ENCODE measurements at regions not wholly inside any gene's neighbourhood (a gene's known extent, or its start where the extent isn't known, plus 50 kb on each side); places are given as distances from the start of the nearest gene placed in this dataset.
"Not testable (repeated sequence)": the region's sequence is repeated elsewhere in the genome, so short reads cannot be mapped to it uniquely, and the experiment has no call there.

- H3K79me2 ChIP-seq (ENCODE audit: low read depth); H3K9me3 ChIP-seq (ENCODE audit: insufficient read depth, low read depth); POLR2A ChIA-PET (ENCODE audit: unreplicated experiment); H3K4me3 ChIP-seq; H3K9me2 ChIP-seq (ENCODE audit: insufficient read depth); H3K4me2 ChIP-seq; H3K4me1 ChIP-seq (replicated peaks; ENCODE audit: insufficient read depth); H3F3A ChIP-seq (ENCODE audit: insufficient read depth, low read depth); H3K27ac ChIP-seq; H4K20me1 ChIP-seq (ENCODE audit: insufficient read depth); DNase-seq; BruUV-seq (replicated peaks); H2AFZ ChIP-seq; H3K36me3 ChIP-seq (ENCODE audit: low read depth); H3K27me3 ChIP-seq (ENCODE audit: insufficient read depth, low read depth); CTCF ChIA-PET; intact Hi-C loops (cut with micrococcal nuclease; ENCODE audit: unreplicated experiment): not testable (repeated sequence)
- TF ChIP-seq, protein P1, sequence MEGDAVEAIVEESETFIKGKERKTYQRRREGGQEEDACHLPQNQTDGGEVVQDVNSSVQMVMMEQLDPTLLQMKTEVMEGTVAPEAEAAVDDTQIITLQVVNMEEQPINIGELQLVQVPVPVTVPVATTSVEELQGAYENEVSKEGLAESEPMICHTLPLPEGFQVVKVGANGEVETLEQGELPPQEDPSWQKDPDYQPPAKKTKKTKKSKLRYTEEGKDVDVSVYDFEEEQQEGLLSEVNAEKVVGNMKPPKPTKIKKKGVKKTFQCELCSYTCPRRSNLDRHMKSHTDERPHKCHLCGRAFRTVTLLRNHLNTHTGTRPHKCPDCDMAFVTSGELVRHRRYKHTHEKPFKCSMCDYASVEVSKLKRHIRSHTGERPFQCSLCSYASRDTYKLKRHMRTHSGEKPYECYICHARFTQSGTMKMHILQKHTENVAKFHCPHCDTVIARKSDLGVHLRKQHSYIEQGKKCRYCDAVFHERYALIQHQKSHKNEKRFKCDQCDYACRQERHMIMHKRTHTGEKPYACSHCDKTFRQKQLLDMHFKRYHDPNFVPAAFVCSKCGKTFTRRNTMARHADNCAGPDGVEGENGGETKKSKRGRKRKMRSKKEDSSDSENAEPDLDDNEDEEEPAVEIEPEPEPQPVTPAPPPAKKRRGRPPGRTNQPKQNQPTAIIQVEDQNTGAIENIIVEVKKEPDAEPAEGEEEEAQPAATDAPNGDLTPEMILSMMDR (conservative IDR thresholded peaks at IDR 0.05): 0 out of 2 replicates have a peak, but pooled peaks have one; percentile 18
Measured at GRCh38 chr2:90021234-90021633, 1329.8 kb downstream of the RPIA start.

DNA sequence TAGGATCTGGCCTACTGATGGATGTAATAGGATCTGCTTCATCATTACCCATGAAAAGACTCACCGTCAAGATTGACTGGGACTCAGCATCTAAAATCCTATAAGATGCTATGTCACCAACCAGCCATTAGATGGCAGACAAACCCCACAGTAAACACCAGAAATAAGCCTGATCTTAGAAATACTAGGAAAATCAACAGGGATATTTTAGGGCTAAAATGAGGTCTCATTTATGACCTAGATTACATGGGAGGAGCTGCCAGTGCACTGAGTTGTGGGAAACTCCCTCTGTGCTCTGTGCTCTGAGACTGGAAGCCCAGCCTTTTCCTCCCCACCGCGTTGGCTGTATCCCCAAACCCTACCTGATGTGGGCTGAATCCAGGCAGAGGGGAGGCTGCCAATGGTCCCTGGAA, 1335.8 kb downstream of the RPIA start:
- intact Hi-C loops (cut with micrococcal nuclease; ENCODE audit: unreplicated experiment); H3K27ac ChIP-seq; CTCF ChIA-PET; H4K20me1 ChIP-seq (ENCODE audit: insufficient read depth); H2AFZ ChIP-seq; H3K27me3 ChIP-seq (ENCODE audit: insufficient read depth, low read depth); POLR2A ChIA-PET (ENCODE audit: unreplicated experiment); H3K4me1 ChIP-seq (replicated peaks; ENCODE audit: insufficient read depth); DNase-seq; H3K4me3 ChIP-seq; H3K9me2 ChIP-seq (ENCODE audit: insufficient read depth); H3K36me3 ChIP-seq (ENCODE audit: low read depth); H3F3A ChIP-seq (ENCODE audit: insufficient read depth, low read depth); BruUV-seq (replicated peaks); H3K9me3 ChIP-seq (ENCODE audit: insufficient read depth, low read depth); H3K4me2 ChIP-seq; H3K79me2 ChIP-seq (ENCODE audit: low read depth): not testable (repeated sequence)
- TF ChIP-seq, protein P1 (conservative IDR thresholded peaks at IDR 0.05): peak; percentile 51

DNA sequence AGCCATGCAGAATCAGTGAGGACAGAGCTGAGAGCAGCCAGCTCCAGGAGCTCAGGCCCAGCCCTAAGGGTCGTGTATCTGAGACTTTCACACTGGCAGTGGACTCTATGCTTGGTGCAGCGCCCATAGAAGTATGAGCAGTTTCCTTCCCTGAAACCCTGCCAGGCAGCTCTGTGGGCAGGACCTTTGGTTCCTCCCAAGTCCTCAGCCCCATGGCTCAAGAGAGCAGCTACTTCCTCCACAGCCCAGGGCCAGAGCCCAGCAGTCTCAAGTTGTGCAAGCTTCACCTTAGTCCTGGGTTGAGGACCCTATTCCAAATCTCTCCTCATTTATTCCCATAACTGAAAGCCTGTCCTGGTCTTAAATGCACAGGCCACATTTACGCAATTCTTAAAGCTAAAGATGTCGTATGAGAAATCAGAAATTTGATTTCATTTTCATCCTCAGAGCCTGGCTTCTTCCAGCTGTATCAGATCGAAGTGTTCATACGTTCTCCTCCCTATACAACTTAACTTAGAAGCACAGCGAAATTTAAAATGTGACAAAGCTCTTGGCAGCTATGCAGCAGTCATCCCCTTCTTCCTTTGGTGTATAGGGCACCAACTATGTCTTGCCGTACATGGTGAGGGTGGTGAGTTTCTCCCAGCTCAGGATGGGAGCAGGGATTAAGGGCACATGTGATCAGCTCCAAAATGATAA, 1337.1 kb downstream of the RPIA start:
- H3K4me2 ChIP-seq; H3F3A ChIP-seq (ENCODE audit: insufficient read depth, low read depth); H3K27ac ChIP-seq; H3K4me3 ChIP-seq; H3K36me3 ChIP-seq (ENCODE audit: low read depth); CTCF ChIA-PET; DNase-seq; intact Hi-C loops (cut with micrococcal nuclease; ENCODE audit: unreplicated experiment); H3K9me2 ChIP-seq (ENCODE audit: insufficient read depth); H3K4me1 ChIP-seq (replicated peaks; ENCODE audit: insufficient read depth); BruUV-seq (replicated peaks); H3K79me2 ChIP-seq (ENCODE audit: low read depth); H3K9me3 ChIP-seq (ENCODE audit: insufficient read depth, low read depth); H3K27me3 ChIP-seq (ENCODE audit: insufficient read depth, low read depth); POLR2A ChIA-PET (ENCODE audit: unreplicated experiment); H4K20me1 ChIP-seq (ENCODE audit: insufficient read depth); H2AFZ ChIP-seq: not testable (repeated sequence)

DNA sequence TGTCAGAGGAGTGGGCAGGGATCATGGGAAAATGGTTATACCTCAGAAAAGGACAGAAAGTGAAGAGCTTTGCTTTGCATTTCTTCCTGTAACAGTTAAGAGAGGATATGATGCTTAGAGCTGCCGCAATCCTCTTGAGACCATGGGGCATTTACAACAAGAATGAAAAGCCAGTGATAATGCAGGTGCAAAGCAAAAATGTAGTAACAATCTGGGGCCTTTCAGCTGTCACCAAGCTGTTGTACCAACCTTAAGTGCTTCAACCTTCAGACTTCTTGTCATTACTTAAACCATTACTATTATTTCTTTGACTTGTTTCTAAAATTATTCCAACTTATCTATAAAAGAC, 1337.6 kb downstream of the RPIA start:
- H3K79me2 ChIP-seq (ENCODE audit: low read depth); H2AFZ ChIP-seq; BruUV-seq (replicated peaks); H4K20me1 ChIP-seq (ENCODE audit: insufficient read depth); DNase-seq; H3F3A ChIP-seq (ENCODE audit: insufficient read depth, low read depth); H3K9me3 ChIP-seq (ENCODE audit: insufficient read depth, low read depth); H3K27me3 ChIP-seq (ENCODE audit: insufficient read depth, low read depth); H3K4me2 ChIP-seq; H3K27ac ChIP-seq; H3K4me3 ChIP-seq; H3K9me2 ChIP-seq (ENCODE audit: insufficient read depth); CTCF ChIA-PET; H3K4me1 ChIP-seq (replicated peaks; ENCODE audit: insufficient read depth); H3K36me3 ChIP-seq (ENCODE audit: low read depth); POLR2A ChIA-PET (ENCODE audit: unreplicated experiment); intact Hi-C loops (cut with micrococcal nuclease; ENCODE audit: unreplicated experiment): not testable (repeated sequence)

- CTCF ChIA-PET; POLR2A ChIA-PET (ENCODE audit: unreplicated experiment); H3K9me3 ChIP-seq (ENCODE audit: insufficient read depth, low read depth); H3K27me3 ChIP-seq (ENCODE audit: insufficient read depth, low read depth); H3K4me1 ChIP-seq (replicated peaks; ENCODE audit: insufficient read depth); H3K27ac ChIP-seq; DNase-seq; intact Hi-C loops (cut with micrococcal nuclease; ENCODE audit: unreplicated experiment); H3F3A ChIP-seq (ENCODE audit: insufficient read depth, low read depth); H3K9me2 ChIP-seq (ENCODE audit: insufficient read depth); BruUV-seq (replicated peaks); H3K36me3 ChIP-seq (ENCODE audit: low read depth); H3K4me2 ChIP-seq; H3K79me2 ChIP-seq (ENCODE audit: low read depth); H2AFZ ChIP-seq; H4K20me1 ChIP-seq (ENCODE audit: insufficient read depth); H3K4me3 ChIP-seq: not testable (repeated sequence)
Measured at GRCh38 chr2:90032269-90032668, 1340.8 kb downstream of the RPIA start.

DNA sequence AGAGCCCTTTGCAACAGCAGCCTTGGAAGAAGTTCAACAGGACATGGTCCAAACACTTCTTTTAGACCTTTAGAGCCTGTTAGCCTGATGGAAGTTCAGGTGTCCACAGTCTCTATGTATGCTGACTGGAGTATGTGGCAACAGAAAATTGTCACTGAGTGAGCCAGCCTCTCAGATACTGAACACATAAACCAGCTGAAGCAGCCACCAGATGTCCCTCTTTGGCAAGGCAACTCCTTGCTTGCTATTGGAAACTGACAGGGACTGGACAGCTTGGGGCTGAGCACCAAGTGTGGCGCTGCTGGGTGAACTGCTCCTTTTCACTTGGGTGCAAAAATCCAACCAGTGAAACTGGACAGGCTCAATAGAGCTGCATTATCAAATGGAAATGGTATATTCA, 1344.9 kb downstream of the RPIA start:
- POLR2A ChIA-PET (ENCODE audit: unreplicated experiment); H3K79me2 ChIP-seq (ENCODE audit: low read depth); H3K9me2 ChIP-seq (ENCODE audit: insufficient read depth); DNase-seq; H3K36me3 ChIP-seq (ENCODE audit: low read depth); H3K27ac ChIP-seq; H3K4me2 ChIP-seq; H2AFZ ChIP-seq; H3F3A ChIP-seq (ENCODE audit: insufficient read depth, low read depth); H3K4me3 ChIP-seq; H3K4me1 ChIP-seq (replicated peaks; ENCODE audit: insufficient read depth); H3K9me3 ChIP-seq (ENCODE audit: insufficient read depth, low read depth); H3K27me3 ChIP-seq (ENCODE audit: insufficient read depth, low read depth); BruUV-seq (replicated peaks); H4K20me1 ChIP-seq (ENCODE audit: insufficient read depth); intact Hi-C loops (cut with micrococcal nuclease; ENCODE audit: unreplicated experiment): not testable (repeated sequence)
- CTCF ChIA-PET: interaction anchor here (0.7 kb wide), 1 partner anchor 169 kb away, joined by 3 read pairs; no protein-coding TSS in a partner anchor
